AG10803 (cell line): ENCODE measurements at regions not wholly inside any gene's neighbourhood (a gene's known extent, or its start where the extent isn't known, plus 50 kb on each side); places are given as distances from the start of the nearest gene placed in this dataset.

ENCODE experiments used
- DNase-seq: peaks from one replicate; pipeline ENCODE4 v3.0.0; 2010; ENCODE audit warnings: low read depth
- H3K4me3 ChIP-seq: 2 replicates; pipeline ENCODE4 v1.5.1; 2011; ENCODE audit warnings: mild to moderate bottlenecking, low read length, control low read depth
- TF ChIP-seq, protein P1 (sequence below): conservative IDR thresholded peaks from 2 replicates; pipeline ENCODE4 v1.5.1; 2011; ENCODE audit warnings: mild to moderate bottlenecking, low read length, control low read depth, inconsistent platforms

DNA sequence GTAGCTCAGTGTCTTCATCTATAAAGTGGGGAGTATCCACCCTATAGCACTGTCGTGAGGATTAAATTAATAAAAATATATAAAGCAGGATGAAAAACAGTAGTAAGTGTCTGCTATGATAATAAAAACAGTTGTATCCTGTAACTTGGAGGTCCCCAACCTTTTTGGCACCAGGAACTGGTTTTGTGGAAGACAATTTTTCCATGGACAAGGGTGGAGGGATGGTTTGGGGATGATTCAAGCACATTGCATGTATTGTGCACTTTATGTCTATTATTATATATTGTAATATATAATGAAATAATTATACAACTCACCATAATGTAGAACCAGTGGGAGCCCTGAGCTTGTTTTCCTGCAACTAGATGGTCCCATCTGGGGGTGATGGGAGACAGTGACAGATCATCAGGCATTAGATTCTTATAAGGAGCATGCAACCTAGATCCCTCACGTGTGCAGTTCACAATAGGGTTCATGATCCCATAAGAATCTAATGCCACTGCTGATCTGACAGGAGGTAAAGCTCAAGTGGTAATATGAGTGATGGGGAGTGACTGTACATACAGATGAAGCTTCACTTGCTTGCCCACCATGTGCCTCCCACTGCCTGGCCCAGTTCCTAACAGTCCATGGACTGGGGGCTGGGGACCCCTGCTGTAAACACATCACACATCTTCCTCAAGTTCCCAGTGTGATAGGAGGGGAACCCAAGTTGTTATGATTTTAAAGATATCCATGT lies 177.4 kb upstream of the DAPK1 start:
- H3K4me3 ChIP-seq, result no peak overlapping the region

DNA sequence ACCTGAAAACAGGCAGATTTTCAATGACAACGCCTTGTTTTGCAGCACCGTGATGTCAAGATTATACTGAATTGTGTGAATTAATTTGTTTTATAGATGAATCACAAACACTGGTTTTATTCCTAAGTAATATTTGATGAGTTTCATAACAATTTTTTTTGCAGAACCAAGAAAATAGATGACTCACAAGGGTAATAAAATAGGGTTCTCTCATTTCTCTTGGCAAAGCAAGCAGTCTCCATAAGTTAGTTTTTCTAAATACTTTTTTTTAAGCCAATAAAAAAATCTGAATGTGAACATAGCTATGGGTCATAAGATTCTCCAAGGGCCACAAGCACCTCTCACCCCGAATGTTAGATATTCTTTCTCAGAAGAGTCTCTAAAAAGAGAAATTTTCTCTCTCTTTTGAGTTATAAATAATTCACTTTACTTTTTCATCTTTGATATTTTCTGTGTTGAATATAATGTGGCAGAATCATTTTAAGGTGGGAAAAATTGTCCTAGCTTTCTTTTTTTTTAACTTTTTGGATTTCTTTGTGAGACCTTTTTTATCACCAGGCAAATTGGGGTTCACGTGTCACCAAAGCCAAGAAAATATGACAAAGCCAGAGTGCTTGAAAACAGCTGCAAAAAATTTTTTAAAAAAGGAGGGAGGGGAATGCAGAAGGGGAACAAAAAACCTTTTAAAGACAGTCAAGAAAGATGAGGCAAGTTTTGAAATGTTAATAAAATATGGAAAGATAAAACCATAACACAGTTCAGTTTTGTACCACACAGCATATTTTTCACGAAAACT lies 174.6 kb upstream of the DAPK1 start:
- peak; percentile 77 for DNase-seq
- no peak overlapping the region for H3K4me3 ChIP-seq
- TF ChIP-seq, protein P1, sequence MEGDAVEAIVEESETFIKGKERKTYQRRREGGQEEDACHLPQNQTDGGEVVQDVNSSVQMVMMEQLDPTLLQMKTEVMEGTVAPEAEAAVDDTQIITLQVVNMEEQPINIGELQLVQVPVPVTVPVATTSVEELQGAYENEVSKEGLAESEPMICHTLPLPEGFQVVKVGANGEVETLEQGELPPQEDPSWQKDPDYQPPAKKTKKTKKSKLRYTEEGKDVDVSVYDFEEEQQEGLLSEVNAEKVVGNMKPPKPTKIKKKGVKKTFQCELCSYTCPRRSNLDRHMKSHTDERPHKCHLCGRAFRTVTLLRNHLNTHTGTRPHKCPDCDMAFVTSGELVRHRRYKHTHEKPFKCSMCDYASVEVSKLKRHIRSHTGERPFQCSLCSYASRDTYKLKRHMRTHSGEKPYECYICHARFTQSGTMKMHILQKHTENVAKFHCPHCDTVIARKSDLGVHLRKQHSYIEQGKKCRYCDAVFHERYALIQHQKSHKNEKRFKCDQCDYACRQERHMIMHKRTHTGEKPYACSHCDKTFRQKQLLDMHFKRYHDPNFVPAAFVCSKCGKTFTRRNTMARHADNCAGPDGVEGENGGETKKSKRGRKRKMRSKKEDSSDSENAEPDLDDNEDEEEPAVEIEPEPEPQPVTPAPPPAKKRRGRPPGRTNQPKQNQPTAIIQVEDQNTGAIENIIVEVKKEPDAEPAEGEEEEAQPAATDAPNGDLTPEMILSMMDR, result no peak

More for the DNA sequence above, 177.4 kb upstream of the DAPK1 start:
- DNase-seq, result no peak
- TF ChIP-seq, protein P1, result no peak

DNA sequence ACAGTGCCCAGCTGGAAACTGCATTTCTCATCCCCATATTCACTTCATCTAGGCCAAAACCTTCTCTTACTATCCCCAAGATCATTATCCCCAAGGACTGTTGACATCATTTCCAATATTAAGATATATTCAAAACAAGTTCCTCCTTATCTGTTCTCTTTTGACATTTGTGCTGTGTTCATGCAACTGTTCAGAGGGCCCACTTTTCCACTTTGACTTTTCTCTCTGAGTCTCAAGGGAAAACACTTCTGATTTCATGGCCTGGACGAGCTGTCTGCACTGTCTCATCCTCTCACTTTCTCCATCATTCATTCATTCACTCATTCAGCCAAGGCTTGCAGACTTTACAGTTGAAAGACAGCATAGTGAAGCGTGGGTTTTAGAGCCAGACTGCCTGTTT lies 173.7 kb upstream of the DAPK1 start:
- no peak for DNase-seq
- no peak overlapping the region for H3K4me3 ChIP-seq
- TF ChIP-seq, protein P1, result no peak

DNA sequence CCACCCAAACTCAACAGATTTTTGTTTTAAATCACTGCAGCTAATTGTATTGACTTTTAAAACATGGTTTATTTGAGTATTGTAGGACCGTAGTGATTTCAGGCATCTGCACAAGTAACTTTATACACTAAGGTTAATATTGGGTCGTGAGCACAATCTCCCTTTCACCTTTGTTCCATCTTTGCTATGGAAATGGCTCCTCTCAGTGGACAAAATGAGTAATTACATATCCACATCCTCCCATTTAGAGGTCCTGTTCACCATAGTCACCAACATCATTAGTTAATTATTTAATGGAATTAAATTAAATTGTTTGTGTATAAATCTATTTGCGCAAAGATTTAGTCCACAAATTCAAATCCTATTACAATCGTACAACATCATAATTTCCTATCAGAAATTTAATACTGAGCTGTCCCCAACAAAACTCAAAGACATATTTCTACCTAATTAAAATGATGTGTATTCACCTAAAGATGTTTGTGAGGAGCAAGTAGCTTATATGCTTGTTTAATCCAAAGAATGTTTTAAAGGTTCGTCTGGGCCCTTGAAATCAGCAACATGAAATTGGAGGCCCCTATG lies 173.0 kb upstream of the DAPK1 start:
- TF ChIP-seq, protein P1, result peak; percentile 73
- H3K4me3 ChIP-seq, result no peak overlapping the region
- DNase-seq, result peak; percentile 72

DNA sequence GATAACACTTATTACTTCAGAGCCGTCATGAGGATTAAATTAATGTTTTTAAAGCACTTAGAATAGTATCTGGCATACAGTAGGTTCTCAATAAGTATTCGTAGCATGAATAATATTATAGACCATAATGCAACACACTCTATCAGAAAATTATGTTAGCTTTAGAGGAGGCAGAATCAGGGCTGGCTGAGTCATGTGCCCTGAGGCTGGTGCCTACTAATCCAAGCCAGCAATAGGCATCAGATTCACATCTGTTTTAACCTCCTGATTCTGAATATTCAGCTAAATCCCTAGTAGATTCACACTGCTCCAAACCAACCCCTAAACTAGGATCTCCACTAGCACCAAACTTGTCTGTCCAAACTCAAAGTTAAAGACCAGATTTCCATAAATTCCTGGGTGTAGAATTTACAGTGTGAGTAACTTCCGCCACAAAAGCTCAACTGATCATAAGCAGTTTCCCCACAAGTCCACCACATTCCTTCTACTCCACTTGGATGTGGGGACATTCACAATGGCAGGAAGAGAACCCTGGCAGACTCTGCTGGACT lies 170.0 kb upstream of the DAPK1 start:
- TF ChIP-seq, protein P1, result no peak
- no peak overlapping the region for H3K4me3 ChIP-seq
- DNase-seq, result peak; percentile 21

DNA sequence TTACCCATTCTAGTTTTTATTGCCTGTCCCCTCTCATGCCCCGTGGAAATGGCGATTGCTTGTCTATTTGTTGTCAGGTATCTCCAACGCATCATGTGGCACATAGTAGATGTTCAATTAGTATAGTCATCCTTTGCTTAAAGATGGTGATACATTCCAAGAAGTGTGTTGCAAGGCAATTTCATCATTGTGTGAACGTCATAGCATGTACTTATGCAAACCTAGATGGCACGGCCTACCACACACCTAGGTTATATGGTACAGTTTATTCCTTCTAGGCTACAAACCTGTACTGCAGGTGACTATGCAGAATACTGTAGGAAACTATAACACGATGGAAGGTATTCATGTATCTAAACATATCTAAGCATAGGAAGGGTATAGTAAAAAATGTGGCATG lies 163.9 kb upstream of the DAPK1 start:
- TF ChIP-seq, protein P1, result no peak
- H3K4me3 ChIP-seq, result no peak overlapping the region
- DNase-seq, result no peak
